ENCODE measurements at regions not wholly inside any gene's neighbourhood (a gene's known extent, or its start where the extent isn't known, plus 50 kb on each side); places are given as distances from the start of the nearest gene placed in this dataset.
"Not testable (repeated sequence)": the region's sequence is repeated elsewhere in the genome, so short reads cannot be mapped to it uniquely, and the experiment has no call there.

DNA sequence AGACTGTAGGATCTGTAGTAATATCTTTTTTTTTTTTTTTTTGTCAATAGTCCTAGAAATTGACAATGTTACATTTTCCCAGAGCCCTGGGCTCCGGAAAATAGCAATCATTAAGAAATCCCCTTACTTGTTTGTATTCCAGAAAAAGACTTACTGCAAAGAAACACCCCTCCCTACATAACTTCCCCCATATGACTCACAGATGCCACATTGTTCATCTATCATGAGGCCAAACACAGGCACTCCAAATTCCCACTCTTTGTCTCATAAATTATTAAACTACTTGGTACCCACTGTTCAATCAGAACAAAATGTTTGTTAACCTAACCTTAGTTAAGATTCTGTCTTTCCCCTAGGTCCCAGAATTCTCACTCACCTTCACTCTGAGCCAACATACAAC is 53.5 kb downstream of the TEX51 start:
- ATAC-seq: no peak
- TF ChIP-seq ARNTL (CRISPR knock-in tag; IDR thresholded peaks at IDR 0.05; ENCODE audit: borderline replicate concordance, low read depth) (no peak), RARB (CRISPR knock-in tag; IDR thresholded peaks at IDR 0.05) (no peak), GLIS3 (CRISPR knock-in tag; IDR thresholded peaks at IDR 0.05) (no peak), ZFP30 (CRISPR knock-in tag; IDR thresholded peaks at IDR 0.05) (no peak), TCF4 (CRISPR knock-in tag; IDR thresholded peaks at IDR 0.05; ENCODE audit: borderline replicate concordance) (no peak), CSDC2 (CRISPR knock-in tag; IDR thresholded peaks at IDR 0.05) (no peak)
- TF ChIP-seq, protein P1, sequence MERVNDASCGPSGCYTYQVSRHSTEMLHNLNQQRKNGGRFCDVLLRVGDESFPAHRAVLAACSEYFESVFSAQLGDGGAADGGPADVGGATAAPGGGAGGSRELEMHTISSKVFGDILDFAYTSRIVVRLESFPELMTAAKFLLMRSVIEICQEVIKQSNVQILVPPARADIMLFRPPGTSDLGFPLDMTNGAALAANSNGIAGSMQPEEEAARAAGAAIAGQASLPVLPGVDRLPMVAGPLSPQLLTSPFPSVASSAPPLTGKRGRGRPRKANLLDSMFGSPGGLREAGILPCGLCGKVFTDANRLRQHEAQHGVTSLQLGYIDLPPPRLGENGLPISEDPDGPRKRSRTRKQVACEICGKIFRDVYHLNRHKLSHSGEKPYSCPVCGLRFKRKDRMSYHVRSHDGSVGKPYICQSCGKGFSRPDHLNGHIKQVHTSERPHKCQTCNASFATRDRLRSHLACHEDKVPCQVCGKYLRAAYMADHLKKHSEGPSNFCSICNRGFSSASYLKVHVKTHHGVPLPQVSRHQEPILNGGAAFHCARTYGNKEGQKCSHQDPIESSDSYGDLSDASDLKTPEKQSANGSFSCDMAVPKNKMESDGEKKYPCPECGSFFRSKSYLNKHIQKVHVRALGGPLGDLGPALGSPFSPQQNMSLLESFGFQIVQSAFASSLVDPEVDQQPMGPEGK (CRISPR knock-in tag; IDR thresholded peaks at IDR 0.05; ENCODE audit: borderline replicate concordance): no peak

DNA sequence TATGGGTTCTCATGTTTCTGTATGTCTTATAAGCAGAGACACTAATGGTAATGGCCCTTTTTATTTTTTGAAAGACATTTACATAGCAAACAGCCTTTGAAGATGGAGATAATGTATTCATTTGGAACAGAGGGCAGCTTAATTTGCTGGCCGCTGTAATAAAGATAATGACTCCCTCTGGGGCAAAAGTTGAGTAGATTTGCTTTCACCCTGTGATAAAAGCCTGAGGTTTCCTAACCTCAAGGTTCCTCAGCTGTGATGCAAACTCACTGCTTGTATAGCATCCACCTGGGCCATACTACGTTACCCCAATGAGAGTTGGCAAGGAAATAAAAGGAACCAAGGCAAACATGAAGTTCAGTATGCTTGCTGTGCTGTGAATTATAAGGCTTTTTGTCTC is 54.8 kb downstream of the TEX51 start:
- ATAC-seq: no peak

DNA sequence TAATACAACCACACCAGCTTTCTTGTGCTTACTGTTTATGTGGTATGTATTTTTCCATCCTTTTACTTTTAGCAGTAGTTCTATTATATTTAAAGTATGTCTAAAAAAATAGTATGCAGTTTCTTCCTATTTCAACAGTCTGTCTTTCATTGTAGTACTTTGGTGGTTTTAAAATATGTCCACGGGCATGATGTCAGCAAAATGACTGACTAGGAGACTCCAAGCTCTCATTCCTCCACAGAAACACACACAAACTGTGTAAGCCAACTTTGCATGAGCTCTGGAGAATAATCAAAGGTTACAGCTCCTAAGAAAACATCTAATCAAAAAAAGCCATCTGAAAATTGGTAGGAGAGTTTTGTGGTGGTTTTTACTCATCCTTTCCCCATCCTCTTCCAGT is 56.1 kb downstream of the TEX51 start:
- ATAC-seq: no peak
- TF ChIP-seq PPARA (CRISPR knock-in tag; IDR thresholded peaks at IDR 0.05; ENCODE audit: borderline replicate concordance) (no peak), BACH2 (CRISPR knock-in tag; IDR thresholded peaks at IDR 0.05; ENCODE audit: borderline replicate concordance) (no peak), ZC3H10 (CRISPR knock-in tag; IDR thresholded peaks at IDR 0.05) (no peak), ISL1 (CRISPR knock-in tag; IDR thresholded peaks at IDR 0.05) (no peak), OSR1 (CRISPR knock-in tag; IDR thresholded peaks at IDR 0.05) (no peak), ZFP3 (CRISPR knock-in tag; IDR thresholded peaks at IDR 0.05) (no peak), ZNF8 (CRISPR knock-in tag; IDR thresholded peaks at IDR 0.05) (no peak), TOX (CRISPR knock-in tag; IDR thresholded peaks at IDR 0.05; ENCODE audit: borderline replicate concordance) (no peak), RARB (CRISPR knock-in tag; IDR thresholded peaks at IDR 0.05) (no peak), ESRRG (CRISPR knock-in tag; IDR thresholded peaks at IDR 0.05) (no peak)
- TF ChIP-seq, protein P2, sequence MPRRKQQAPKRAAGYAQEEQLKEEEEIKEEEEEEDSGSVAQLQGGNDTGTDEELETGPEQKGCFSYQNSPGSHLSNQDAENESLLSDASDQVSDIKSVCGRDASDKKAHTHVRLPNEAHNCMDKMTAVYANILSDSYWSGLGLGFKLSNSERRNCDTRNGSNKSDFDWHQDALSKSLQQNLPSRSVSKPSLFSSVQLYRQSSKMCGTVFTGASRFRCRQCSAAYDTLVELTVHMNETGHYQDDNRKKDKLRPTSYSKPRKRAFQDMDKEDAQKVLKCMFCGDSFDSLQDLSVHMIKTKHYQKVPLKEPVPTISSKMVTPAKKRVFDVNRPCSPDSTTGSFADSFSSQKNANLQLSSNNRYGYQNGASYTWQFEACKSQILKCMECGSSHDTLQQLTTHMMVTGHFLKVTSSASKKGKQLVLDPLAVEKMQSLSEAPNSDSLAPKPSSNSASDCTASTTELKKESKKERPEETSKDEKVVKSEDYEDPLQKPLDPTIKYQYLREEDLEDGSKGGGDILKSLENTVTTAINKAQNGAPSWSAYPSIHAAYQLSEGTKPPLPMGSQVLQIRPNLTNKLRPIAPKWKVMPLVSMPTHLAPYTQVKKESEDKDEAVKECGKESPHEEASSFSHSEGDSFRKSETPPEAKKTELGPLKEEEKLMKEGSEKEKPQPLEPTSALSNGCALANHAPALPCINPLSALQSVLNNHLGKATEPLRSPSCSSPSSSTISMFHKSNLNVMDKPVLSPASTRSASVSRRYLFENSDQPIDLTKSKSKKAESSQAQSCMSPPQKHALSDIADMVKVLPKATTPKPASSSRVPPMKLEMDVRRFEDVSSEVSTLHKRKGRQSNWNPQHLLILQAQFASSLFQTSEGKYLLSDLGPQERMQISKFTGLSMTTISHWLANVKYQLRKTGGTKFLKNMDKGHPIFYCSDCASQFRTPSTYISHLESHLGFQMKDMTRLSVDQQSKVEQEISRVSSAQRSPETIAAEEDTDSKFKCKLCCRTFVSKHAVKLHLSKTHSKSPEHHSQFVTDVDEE (CRISPR knock-in tag; IDR thresholded peaks at IDR 0.05): no peak
- TF ChIP-seq, protein P3, sequence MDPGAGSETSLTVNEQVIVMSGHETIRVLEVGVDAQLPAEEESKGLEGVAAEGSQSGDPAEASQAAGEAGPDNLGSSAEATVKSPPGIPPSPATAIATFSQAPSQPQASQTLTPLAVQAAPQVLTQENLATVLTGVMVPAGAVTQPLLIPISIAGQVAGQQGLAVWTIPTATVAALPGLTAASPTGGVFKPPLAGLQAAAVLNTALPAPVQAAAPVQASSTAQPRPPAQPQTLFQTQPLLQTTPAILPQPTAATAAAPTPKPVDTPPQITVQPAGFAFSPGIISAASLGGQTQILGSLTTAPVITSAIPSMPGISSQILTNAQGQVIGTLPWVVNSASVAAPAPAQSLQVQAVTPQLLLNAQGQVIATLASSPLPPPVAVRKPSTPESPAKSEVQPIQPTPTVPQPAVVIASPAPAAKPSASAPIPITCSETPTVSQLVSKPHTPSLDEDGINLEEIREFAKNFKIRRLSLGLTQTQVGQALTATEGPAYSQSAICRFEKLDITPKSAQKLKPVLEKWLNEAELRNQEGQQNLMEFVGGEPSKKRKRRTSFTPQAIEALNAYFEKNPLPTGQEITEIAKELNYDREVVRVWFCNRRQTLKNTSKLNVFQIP (CRISPR knock-in tag; IDR thresholded peaks at IDR 0.05; ENCODE audit: borderline replicate concordance, low read depth): no peak

More for the DNA sequence above, 54.8 kb downstream of the TEX51 start:
- no peak for TF ChIP-seq OSR1 (CRISPR knock-in tag; IDR thresholded peaks at IDR 0.05)
- TF ChIP-seq, protein P2 (CRISPR knock-in tag; IDR thresholded peaks at IDR 0.05): no peak
- no peak for TF ChIP-seq ZNF8 (CRISPR knock-in tag; IDR thresholded peaks at IDR 0.05)
- TF ChIP-seq, protein P3 (CRISPR knock-in tag; IDR thresholded peaks at IDR 0.05; ENCODE audit: borderline replicate concordance, low read depth): no peak
- TF ChIP-seq ZNF565 (CRISPR knock-in tag; conservative IDR thresholded peaks at IDR 0.05; ENCODE audit: low read depth): no peak
- TF ChIP-seq ZNF70 (CRISPR knock-in tag; IDR thresholded peaks at IDR 0.05): no peak
- no peak for TF ChIP-seq SNAI2 (CRISPR knock-in tag; IDR thresholded peaks at IDR 0.05)
- no peak for TF ChIP-seq ARNTL (CRISPR knock-in tag; IDR thresholded peaks at IDR 0.05; ENCODE audit: borderline replicate concordance, low read depth)

DNA sequence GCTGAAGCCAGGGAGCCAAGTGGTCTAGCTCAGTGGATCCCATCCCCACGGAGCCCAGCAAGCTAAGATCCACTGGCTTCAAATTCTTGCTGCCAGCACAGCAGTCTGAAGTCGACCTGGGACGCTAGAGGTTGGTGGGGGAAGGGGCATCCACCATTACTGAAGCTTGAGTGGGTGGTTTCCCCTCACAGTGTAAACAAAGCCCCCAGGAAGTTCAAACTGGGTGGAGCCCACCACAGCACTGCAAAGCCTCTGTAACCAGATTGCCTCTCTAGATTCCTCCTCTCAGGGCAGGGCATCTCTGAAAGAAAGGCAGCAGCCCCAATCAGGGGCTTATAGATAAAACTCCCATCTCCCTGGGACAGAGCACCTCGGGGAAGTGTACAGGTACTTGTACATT is 58.1 kb downstream of the TEX51 start:
- ATAC-seq: not testable (repeated sequence)

Measured in SK-N-SH treated with all-trans-retinoic acid at 6 μM for 48 hours (cell line).